ENCODE measurements at regions not wholly inside any gene's neighbourhood (a gene's known extent, or its start where the extent isn't known, plus 50 kb on each side); places are given as distances from the start of the nearest gene placed in this dataset.

GRCh38 chr22:22086501-22087158, 104.0 kb upstream of the TOP3B start:
- TF ChIP-seq CTCF (IDR thresholded peaks at IDR 0.05) (no peak), POLR2AphosphoS5 (IDR thresholded peaks at IDR 0.05) (no peak)
